HG03378 (cell line): ENCODE measurements at regions not wholly inside any gene's neighbourhood (a gene's known extent, or its start where the extent isn't known, plus 50 kb on each side); places are given as distances from the start of the nearest gene placed in this dataset.
A peak's percentile ranks its signal among the peaks of the same experiment; 100 is the strongest.
"Not testable (repeated sequence)": the region's sequence is repeated elsewhere in the genome, so short reads cannot be mapped to it uniquely, and the experiment has no call there.

Experiments
- ATAC-seq: cut with Tn5 transposase; IDR thresholded peaks from one replicate; pipeline ENCODE4 v1.9.1; 2021; ENCODE audit warnings: mild to moderate bottlenecking, moderate library complexity; ENCODE audit not compliant: unreplicated experiment

DNA sequence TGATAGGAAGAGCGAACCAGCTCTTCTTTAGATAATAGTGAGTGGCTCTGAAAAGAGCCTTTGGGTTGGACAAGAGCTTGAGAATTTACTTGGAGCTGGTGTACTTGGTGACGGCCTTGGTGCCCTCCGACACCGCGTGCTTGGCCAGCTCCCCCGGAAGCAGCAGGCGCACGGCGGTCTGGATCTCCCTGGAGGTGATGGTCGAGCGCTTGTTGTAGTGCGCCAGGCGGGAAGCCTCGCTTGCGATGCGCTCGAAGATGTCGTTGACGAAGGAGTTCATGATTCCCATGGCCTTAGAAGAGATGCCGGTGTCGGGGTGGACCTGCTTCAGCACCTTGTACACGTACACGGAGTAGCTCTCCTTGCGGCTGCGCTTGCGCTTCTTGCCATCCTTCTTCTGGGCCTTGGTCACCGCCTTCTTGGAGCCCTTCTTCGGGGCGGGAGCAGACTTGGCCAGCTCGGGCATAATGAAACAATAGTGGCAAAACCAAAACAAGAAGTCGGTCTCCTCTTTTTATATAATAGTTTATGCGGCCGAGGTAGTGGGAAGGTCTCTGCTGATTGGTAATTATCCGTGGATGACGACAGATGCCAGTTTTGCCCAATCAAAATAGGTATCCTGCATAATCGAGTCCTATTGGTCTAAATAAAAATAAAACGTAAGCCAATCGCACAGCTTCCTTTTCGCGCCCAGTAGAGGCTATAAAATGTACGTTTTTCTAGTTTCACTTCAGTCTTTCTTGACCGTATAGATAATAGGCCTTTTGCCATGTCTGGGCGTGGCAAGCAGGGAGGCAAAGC, 104.6 kb downstream of the OR2B2 start:
- ATAC-seq: peak; percentile 76

- no peak for ATAC-seq
These were observed 105.2 kb downstream of the OR2B2 start for GRCh38 chr6:27806981-27807440.

DNA sequence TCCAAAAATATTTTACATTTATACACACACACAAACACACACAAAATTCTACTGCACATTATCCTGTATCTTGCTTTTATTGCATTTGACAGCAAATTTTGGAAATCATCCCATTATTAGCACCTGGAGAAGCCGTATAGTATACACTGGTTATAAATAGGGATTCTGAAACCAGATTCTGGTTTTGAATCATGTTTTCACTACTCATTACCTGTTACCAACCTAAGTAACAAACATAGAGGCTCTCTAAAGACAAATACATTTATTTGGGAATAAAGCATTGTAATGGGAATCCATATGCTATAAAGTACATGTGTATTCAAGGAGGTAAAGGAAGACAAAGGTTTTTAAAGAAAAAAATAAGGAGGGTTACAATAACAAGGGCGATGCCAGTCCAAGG, 106.8 kb downstream of the OR2B2 start:
- no peak for ATAC-seq

DNA sequence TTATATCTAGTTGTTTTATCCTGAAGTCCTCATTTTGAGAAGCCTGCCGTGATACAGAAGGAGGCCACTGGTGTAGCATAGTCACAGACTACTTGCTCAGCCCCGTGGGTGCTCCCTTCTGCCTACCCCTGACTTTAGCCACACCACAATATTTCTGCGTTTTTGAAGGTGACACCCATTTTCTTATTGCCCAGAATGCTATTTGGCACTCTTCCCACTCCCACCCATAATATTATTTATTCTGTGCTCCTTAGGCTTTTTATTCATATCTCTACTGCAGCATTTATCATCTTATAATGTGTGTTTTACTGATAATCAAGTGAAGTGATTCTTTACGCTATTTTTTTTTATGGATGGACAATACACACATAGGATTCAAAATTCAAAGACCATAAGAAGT, 107.3 kb downstream of the OR2B2 start:
- ATAC-seq: no peak

GRCh38 chr6:27800731-27801373, 111.3 kb downstream of the OR2B2 start:
- ATAC-seq: no peak

DNA sequence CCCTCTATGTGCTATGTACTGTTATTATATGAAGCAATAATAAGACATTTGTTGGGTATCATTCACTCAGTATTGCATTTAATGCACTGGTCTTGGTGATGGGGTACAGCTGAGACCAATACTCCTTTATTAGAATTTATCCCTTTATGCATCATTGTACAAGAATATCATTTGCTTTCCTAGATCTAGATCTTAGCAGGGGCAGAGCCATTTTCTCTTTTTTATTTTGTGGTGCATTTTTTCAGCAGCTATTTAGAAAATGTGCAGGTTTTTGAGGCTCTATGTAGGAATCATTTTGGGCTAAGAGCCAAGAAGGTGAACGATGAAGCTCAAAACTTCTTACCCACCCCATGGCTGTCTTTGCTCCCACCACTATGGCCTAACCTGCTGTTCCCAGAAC, 114.2 kb downstream of the OR2B2 start:
- ATAC-seq: no peak

GRCh38 chr6:27796736-27797481, 115.3 kb downstream of the OR2B2 start:
- not testable (repeated sequence) for ATAC-seq

GRCh38 chr6:27795697-27796494, 116.3 kb downstream of the OR2B2 start:
- ATAC-seq: peak; percentile 53

DNA sequence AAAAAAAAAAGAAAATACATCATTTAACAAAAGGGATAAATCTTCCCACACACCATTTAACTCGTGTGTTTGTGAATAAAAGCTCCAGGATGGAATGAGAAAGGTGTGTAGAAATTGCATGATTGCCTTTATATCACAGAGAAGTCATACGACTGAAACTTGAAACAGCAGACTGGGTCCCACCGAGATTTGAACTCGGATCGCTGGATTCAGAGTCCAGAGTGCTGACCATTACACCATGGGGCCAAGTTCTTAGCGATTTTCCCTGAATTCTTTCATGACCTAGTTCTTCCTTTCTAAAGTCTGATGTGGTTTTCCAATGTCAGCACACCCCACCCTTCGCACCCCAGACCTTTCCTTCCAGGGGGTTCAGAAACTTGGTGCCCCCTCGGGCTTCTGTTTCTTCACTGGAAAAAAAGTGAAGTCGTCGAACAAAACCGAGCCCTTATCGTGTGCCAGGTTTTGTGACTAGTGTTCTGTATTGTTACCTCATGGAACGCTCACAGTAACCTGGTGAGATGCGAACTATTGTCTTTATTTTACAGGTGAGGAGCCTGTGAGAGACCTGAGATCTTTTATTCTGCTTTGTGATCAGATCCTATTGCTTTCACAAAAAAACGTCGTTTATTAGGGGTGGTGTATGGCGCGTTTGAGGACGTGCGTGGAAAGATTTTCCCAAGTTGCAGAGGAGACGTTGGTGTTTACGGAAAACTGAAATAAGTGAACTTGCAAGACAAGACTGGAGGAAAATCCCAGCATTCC, 120.8 kb downstream of the OR2B2 start:
- no peak for ATAC-seq

DNA sequence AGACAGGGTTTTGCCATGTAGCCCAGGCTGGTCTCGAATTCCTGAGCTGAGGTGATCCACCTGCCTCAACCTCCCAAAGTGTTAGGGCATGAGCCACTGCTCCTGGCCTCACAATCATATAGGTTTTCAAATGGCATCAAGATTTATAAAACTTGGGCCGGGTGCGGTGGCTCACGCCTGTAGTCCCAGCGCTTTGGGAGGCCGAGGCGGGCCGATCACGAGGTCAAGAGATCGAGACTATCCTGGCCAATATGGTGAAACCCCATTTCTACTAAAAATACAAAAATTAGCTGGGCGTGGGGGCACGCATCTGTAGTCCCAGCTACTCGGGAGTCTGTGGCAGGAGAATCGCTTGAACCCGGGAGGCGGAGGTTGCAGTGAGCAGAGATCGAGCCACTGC, 123.8 kb downstream of the OR2B2 start:
- not testable (repeated sequence) for ATAC-seq

DNA sequence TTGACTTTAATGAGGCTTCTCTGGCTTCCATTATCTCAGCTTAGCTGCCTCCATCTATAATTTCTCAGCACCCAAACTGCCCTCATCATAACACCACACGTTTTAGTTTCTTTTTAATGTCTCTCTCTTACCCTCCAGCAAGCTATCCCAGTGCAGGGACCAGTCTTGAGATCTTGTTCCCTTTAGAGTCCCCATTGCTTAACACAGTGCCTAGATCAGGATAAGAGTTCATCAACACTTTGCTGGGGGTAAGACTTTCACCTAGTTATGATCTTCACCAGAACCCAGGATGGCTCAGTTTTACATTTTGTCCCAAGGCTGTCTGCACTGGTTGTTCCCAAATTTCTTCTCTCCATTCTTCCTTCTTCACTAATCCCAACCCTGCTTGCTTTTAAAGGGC, 126.1 kb downstream of the OR2B2 start:
- no peak for ATAC-seq

GRCh38 chr6:27785294-27785693, 126.9 kb downstream of the OR2B2 start:
- no peak for ATAC-seq

- no peak for ATAC-seq
These were observed 129.4 kb downstream of the OR2B2 start for GRCh38 chr6:27782748-27783147.

GRCh38 chr6:27778625-27779417, 133.4 kb downstream of the OR2B2 start:
- no peak for ATAC-seq

- no peak for ATAC-seq
These were observed 134.4 kb downstream of the OR2B2 start for GRCh38 chr6:27777614-27778355.

DNA sequence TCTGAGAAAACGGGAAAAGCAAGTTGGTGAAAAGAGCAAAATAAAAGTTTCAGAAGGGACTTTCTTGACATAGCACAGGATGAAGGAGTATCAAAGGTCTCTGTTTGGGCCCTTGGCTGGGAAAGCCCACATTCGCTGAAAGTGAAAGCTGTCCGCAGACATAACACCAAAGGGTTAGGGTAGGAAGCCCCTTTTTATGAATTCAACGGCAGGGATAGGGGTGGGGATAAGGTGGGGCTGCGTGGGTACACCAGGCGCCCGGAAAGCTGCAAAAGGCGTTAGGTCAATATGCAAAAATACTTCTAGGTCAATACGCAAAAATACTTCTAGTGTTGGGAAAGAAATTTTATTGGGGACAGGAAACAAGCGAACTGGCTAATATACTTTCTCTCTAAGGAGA, 135.1 kb downstream of the OR2B2 start:
- no peak for ATAC-seq

DNA sequence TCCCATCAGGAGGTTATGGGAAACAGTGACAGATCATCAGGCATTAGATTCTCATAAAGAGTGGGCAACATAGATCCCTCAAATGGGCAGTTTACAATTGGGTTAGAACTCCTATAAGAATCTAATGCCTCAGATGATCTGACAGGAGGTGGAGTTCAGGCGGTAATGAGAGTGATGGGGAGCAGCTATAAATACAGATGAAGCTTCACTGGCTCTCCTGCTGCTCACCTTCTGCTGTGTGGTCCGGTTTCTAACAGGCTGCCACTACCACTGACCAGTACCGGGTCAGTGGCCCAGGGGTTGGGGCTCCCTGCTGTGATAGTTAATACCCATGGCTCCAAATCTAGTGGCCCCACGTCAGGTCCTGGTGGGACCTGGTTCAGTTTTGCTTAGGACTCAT, 135.7 kb downstream of the OR2B2 start:
- ATAC-seq: no peak

GRCh38 chr6:27775796-27776184, 136.4 kb downstream of the OR2B2 start:
- ATAC-seq: no peak
